IMR-90 (cell line): ENCODE measurements at regions not wholly inside any gene's neighbourhood (a gene's known extent, or its start where the extent isn't known, plus 50 kb on each side); places are given as distances from the start of the nearest gene placed in this dataset.

Experiments used
- ATAC-seq: fragments of 200-7000 bp; cut with Tn5 transposase; 2 replicates; pipeline ENCODE4 v1.9.1; 2020; ENCODE audit warnings: low read depth, mild to moderate bottlenecking, moderate library complexity
- BruUV-seq: library from RNA; stranded (reverse); fragments of 400-500 nt; replicated peaks from 2 replicates; lab custom pipeline; 2021; lab: Mats Ljungman, UMichigan
- CTCF ChIA-PET: fragments of 300-600 bp; formaldehyde crosslinking; extraction: SDS; loops from one replicate; lab custom pipeline; 2021; ENCODE audit warnings: antibody characterized with exemption; lab: Yijun Ruan, JAX
- POLR2A ChIA-PET: fragments of 300-600 bp; sonication (Branson Sonifier 250); formaldehyde crosslinking; loops from one replicate; lab custom pipeline; 2022; ENCODE audit warnings: antibody characterized with exemption; ENCODE audit not compliant: unreplicated experiment; lab: Charles Lee
- DNase-seq: peaks from one replicate; pipeline ENCODE4 v3.0.0; 2013
- H2AFZ ChIP-seq: replicated peaks from 2 replicates; pipeline ENCODE3; 2013; ENCODE audit warnings: low read length, mild to moderate bottlenecking; ENCODE audit not compliant: poor library complexity
- H2AK5ac ChIP-seq: 2 replicates; pipeline ENCODE4 v1.6.1; 2013; ENCODE audit warnings: low read depth, low read length, inconsistent platforms
- H2AK9ac ChIP-seq: replicated peaks from 2 replicates; pipeline ENCODE3; 2013; ENCODE audit warnings: mild to moderate bottlenecking, low read depth, low read length, moderate library complexity; ENCODE audit not compliant: poor library complexity
- H2BK120ac ChIP-seq: 2 replicates; pipeline ENCODE4 v1.6.1; 2013; ENCODE audit warnings: low read depth, low read length, inconsistent platforms
- H2BK15ac ChIP-seq: 3 replicates; pipeline ENCODE4 v1.6.1; 2013; ENCODE audit warnings: low read depth, low read length, inconsistent platforms
- H2BK20ac ChIP-seq: 2 replicates; pipeline ENCODE4 v1.6.1; 2013; ENCODE audit warnings: low read depth, mild to moderate bottlenecking, inconsistent platforms, low read length, moderate library complexity
- H2BK5ac ChIP-seq: 2 replicates; pipeline ENCODE4 v1.6.1; 2013; ENCODE audit warnings: mild to moderate bottlenecking, low read depth, low read length, inconsistent platforms; ENCODE audit not compliant: poor library complexity, severe bottlenecking
- H3K14ac ChIP-seq: replicated peaks from 2 replicates; pipeline ENCODE4 v1.6.1; 2013; ENCODE audit warnings: low read depth, low read length, inconsistent platforms
- H3K18ac ChIP-seq: 2 replicates; pipeline ENCODE4 v1.6.1; 2013; ENCODE audit warnings: low read depth, low read length, control low read depth
- H3K23ac ChIP-seq: 2 replicates; pipeline ENCODE4 v1.6.1; 2013; ENCODE audit warnings: low read depth, low read length, inconsistent platforms
- H3K27ac ChIP-seq: 2 replicates; pipeline ENCODE4 v1.5.1; 2013; ENCODE audit warnings: mild to moderate bottlenecking, control low read depth, low read length; ENCODE audit not compliant: insufficient read depth
- H3K27me3 ChIP-seq: 2 replicates; pipeline ENCODE4 v1.6.1; 2013; ENCODE audit warnings: low read length; ENCODE audit not compliant: control insufficient read depth, insufficient read depth
- H3K36me3 ChIP-seq: 2 replicates; pipeline ENCODE4 v1.6.1; 2013; ENCODE audit warnings: low read length, mixed read lengths; ENCODE audit not compliant: control insufficient read depth, insufficient read depth
- H3K4ac ChIP-seq: 2 replicates; pipeline ENCODE4 v1.6.1; 2013; ENCODE audit warnings: low read depth, low read length, inconsistent platforms
- H3K4me1 ChIP-seq: 2 replicates; pipeline ENCODE4 v1.6.1; 2013; ENCODE audit warnings: low read length, mixed read lengths; ENCODE audit not compliant: control insufficient read depth, insufficient read depth
- H3K4me2 ChIP-seq: 2 replicates; pipeline ENCODE4 v1.6.1; 2013; ENCODE audit warnings: low read depth, mild to moderate bottlenecking, control low read depth, low read length, moderate library complexity
- H3K4me3 ChIP-seq: 2 replicates; pipeline ENCODE4 v1.5.1; 2013; ENCODE audit warnings: low read depth, mild to moderate bottlenecking, control low read depth, low read length, moderate library complexity; ENCODE audit not compliant: insufficient read depth
- H3K56ac ChIP-seq: 2 replicates; pipeline ENCODE4 v1.6.1; 2013; ENCODE audit warnings: low read length, inconsistent platforms; ENCODE audit not compliant: insufficient read depth; ENCODE audit errors: extremely low read depth
- H3K79me1 ChIP-seq, 2 experiments: 2 replicates each; pipeline ENCODE4 v1.6.1; 2013; ENCODE audit warnings: low read length in 2 of 2, inconsistent platforms in 1 of 2, low read depth in 1 of 2
- H3K9ac ChIP-seq: 2 replicates; pipeline ENCODE4 v1.6.1; 2013; ENCODE audit warnings: low read depth, low read length, control low read depth
- H3K9me1 ChIP-seq: 2 replicates; pipeline ENCODE4 v1.6.1; 2013; ENCODE audit warnings: low read length, inconsistent platforms; ENCODE audit not compliant: insufficient read depth
- H3K9me3 ChIP-seq: 2 replicates; pipeline ENCODE4 v1.6.1; 2013; ENCODE audit warnings: low read length; ENCODE audit not compliant: control insufficient read depth, insufficient read depth
- H4K20me1 ChIP-seq: 2 replicates; pipeline ENCODE4 v1.6.1; 2013; ENCODE audit warnings: low read length, inconsistent platforms; ENCODE audit not compliant: insufficient read depth
- H4K5ac ChIP-seq: 2 replicates; pipeline ENCODE4 v1.6.1; 2013; ENCODE audit warnings: mild to moderate bottlenecking, low read depth, low read length, control low read depth
- H4K8ac ChIP-seq, 2 experiments: 2 replicates each; pipeline ENCODE4 v1.6.1; 2013; ENCODE audit warnings: low read depth in 2 of 2, low read length in 2 of 2, control low read depth in 1 of 2, inconsistent platforms in 1 of 2
- H4K91ac ChIP-seq: 2 replicates; pipeline ENCODE4 v1.6.1; 2013; ENCODE audit warnings: low read depth, low read length, inconsistent platforms; ENCODE audit not compliant: insufficient read depth
- BHLHE40 ChIP-seq: fragments of 150-350 bp; IDR thresholded peaks from 2 replicates; pipeline ENCODE4 v1.6.1; 2016; ENCODE audit warnings: mild to moderate bottlenecking, low read depth, low read length
- CHD1 ChIP-seq: IDR thresholded peaks from 2 replicates; pipeline ENCODE4 v1.6.1; 2012; ENCODE audit warnings: low read depth, low read length, improper control_type of control experiment
- FOS ChIP-seq: fragments of 150-350 bp; IDR thresholded peaks from 2 replicates; pipeline ENCODE4 v1.6.1; 2016; ENCODE audit warnings: low read depth, low read length
- MAFK ChIP-seq: IDR thresholded peaks from 2 replicates; pipeline ENCODE4 v1.6.1; 2012; ENCODE audit warnings: low read depth, low read length, improper control_type of control experiment
- MAZ ChIP-seq: IDR thresholded peaks from 2 replicates; pipeline ENCODE4 v1.6.1; 2012; ENCODE audit warnings: low read depth, mild to moderate bottlenecking, low read length, improper control_type of control experiment, moderate library complexity, borderline replicate concordance
- MXI1 ChIP-seq: IDR thresholded peaks from 2 replicates; pipeline ENCODE4 v1.6.1; 2012; ENCODE audit warnings: low read depth, mild to moderate bottlenecking, low read length, moderate library complexity, borderline replicate concordance
- NFE2L2 ChIP-seq: fragments of 150-350 bp; IDR thresholded peaks from 2 replicates; pipeline ENCODE4 v1.6.1; 2016; ENCODE audit warnings: low read depth, mild to moderate bottlenecking, low read length
- POLR2A ChIP-seq: IDR thresholded peaks from 2 replicates; pipeline ENCODE4 v1.6.1; 2012; ENCODE audit warnings: mild to moderate bottlenecking, low read depth, low read length
- RAD21 ChIP-seq: IDR thresholded peaks from 2 replicates; pipeline ENCODE4 v1.6.1; 2012; ENCODE audit warnings: low read length, improper control_type of control experiment
- RFX5 ChIP-seq: IDR thresholded peaks from 2 replicates; pipeline ENCODE4 v1.8.0; 2012; ENCODE audit warnings: low read depth, mild to moderate bottlenecking, low read length, moderate library complexity
- SMC3 ChIP-seq: fragments of 150-350 bp; IDR thresholded peaks from 2 replicates; pipeline ENCODE4 v1.6.1; 2016; ENCODE audit warnings: low read depth, mild to moderate bottlenecking, antibody characterized with exemption, low read length, moderate library complexity
- WGBS, 2 experiments: methylation state at CpG; one replicate each; pipeline versions ENCODE4 v1.1.5 to v1.1.7; 2013; ENCODE audit warnings: missing lambda C conversion rate in 2 of 2; ENCODE audit not compliant: insufficient read length in 1 of 2; ENCODE audit errors: extremely low coverage in 2 of 2; 5-methylcytosine and 5-hydroxymethylcytosine counted together
- dilution Hi-C: fragments of 300-500 bp; cut with HindIII; formaldehyde crosslinking; loops from one replicate; pipeline ENCODE4 v1.14.3; 2018; ENCODE audit warnings: low sequenced_read_pairs; ENCODE audit not compliant: unreplicated experiment
- in situ Hi-C: fragments of 300-500 bp; cut with MboI; formaldehyde crosslinking; loops from 3 replicates; pipeline ENCODE4 v1.14.3; 2019; ENCODE audit warnings: low sequenced_read_pairs, inconsistent platforms, mixed read lengths
- intact Hi-C: fragments of 100-400 bp; cut with micrococcal nuclease; formaldehyde crosslinking; loops from 2 replicates; pipeline ENCODE4 v1.10.0; 2022
- TF ChIP-seq, protein P1 (sequence below): conservative IDR thresholded peaks from 2 replicates; pipeline ENCODE4 v1.5.1; 2012; ENCODE audit warnings: mild to moderate bottlenecking, low read depth, low read length, improper control_type of control experiment
- TF ChIP-seq, protein P2 (sequence below): fragments of 150-350 bp; IDR thresholded peaks from 2 replicates; pipeline ENCODE4 v1.6.1; 2016; ENCODE audit warnings: low read depth, mild to moderate bottlenecking, low read length, moderate library complexity, borderline replicate concordance
- TF ChIP-seq, protein P3 (sequence below): fragments of 150-350 bp; IDR thresholded peaks from 2 replicates; pipeline ENCODE4 v1.6.1; 2017; ENCODE audit warnings: mild to moderate bottlenecking, antibody characterized with exemption, low read length, low read depth

DNA sequence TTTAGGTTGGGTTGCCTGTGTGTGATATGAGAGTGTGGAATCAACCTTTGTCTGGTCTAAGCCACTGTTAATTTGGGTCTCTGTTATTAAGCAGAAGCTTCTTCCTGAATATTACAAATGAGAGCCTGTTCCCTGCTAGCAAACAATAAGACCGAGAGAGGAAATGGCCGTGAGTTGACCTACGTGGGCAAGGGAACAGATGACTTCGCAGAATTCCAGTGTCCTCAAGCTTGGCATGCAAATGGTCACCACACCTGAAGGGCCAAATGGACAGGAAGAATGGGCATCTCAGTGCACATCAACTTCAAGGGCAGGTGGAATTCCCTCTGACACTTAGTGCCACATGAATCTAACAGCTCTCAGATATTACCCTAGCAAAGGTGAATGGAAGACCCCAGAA is 250.8 kb upstream of the FOXF1 start:
- in situ Hi-C loops (no loop called here), intact Hi-C loops (loop anchor here (2.0 to 5.0 kb wide), 2 partner anchors 35 to 138 kb away; no protein-coding TSS in a partner anchor), dilution Hi-C loops (no loop called here)
- Histone ChIP-seq H2BK20ac (peak overlapping the region; percentile 98), H3K23ac (peak overlapping the region; percentile 83), H4K20me1 (no peaks in the 10 kb centered on the region), H2BK120ac (peak overlapping the region; percentile 98), H3K79me1 (peaks cover 0 to 35% of the 10 kb centered on the region in 2 experiments; a peak in 2 of 4 replicates), H3K27ac (peak overlapping the region; percentile 99), H3K14ac (peak overlapping the region; percentile 99), H3K4ac (peak overlapping the region; percentile 99), H4K5ac (peak overlapping the region; percentile 100), H3K9me1 (peaks cover 28% of the 10 kb centered on the region), H2AK9ac (peak overlapping the region; percentile 73), H3K4me1 (peaks cover 23% of the 10 kb centered on the region), H4K91ac (peak overlapping the region; percentile 99), H3K4me3 (no peak overlapping the region), H3K56ac (peak overlapping the region; percentile 79), H3K9me3 (peaks cover 6% of the 10 kb centered on the region), H3K18ac (peak overlapping the region; percentile 91), H4K8ac (peak overlapping the region; percentile 93 to 94), H2AK5ac (peak overlapping the region; percentile 100), H2BK5ac (peak overlapping the region; percentile 100), H3K9ac (peak overlapping the region; percentile 63), H3K4me2 (peak overlapping the region; percentile 62; the same call in 1 of the 2 replicates), H3K36me3 (peaks cover 1% of the 10 kb centered on the region; the same call in 1 of the 2 replicates), H3K27me3 (no peaks in the 10 kb centered on the region), H2AFZ (no peak overlapping the region), H2BK15ac (peak overlapping the region; percentile 100)
- POLR2A ChIA-PET, result interaction anchor here (0.9 to 1.5 kb wide), 5 partner anchors 18 to 251 kb away, joined by 3 to 6 read pairs (median 3); partner anchors contain the start of gene FOXF1
- WGBS, 2 experiments, result 79% methylated on average over 4 of the region's 4 CpGs; no CpG with 5 or more reads in 1 of the 2 experiments
- no peak for DNase-seq
- TF ChIP-seq NFE2L2, result no peak
- no peak for TF ChIP-seq CHD1
- TF ChIP-seq MAZ, result no peak
- TF ChIP-seq, protein P1, sequence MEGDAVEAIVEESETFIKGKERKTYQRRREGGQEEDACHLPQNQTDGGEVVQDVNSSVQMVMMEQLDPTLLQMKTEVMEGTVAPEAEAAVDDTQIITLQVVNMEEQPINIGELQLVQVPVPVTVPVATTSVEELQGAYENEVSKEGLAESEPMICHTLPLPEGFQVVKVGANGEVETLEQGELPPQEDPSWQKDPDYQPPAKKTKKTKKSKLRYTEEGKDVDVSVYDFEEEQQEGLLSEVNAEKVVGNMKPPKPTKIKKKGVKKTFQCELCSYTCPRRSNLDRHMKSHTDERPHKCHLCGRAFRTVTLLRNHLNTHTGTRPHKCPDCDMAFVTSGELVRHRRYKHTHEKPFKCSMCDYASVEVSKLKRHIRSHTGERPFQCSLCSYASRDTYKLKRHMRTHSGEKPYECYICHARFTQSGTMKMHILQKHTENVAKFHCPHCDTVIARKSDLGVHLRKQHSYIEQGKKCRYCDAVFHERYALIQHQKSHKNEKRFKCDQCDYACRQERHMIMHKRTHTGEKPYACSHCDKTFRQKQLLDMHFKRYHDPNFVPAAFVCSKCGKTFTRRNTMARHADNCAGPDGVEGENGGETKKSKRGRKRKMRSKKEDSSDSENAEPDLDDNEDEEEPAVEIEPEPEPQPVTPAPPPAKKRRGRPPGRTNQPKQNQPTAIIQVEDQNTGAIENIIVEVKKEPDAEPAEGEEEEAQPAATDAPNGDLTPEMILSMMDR, result no peak
- no peak for TF ChIP-seq POLR2A
- TF ChIP-seq, protein P2, sequence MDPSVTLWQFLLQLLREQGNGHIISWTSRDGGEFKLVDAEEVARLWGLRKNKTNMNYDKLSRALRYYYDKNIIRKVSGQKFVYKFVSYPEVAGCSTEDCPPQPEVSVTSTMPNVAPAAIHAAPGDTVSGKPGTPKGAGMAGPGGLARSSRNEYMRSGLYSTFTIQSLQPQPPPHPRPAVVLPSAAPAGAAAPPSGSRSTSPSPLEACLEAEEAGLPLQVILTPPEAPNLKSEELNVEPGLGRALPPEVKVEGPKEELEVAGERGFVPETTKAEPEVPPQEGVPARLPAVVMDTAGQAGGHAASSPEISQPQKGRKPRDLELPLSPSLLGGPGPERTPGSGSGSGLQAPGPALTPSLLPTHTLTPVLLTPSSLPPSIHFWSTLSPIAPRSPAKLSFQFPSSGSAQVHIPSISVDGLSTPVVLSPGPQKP, result no peak
- TF ChIP-seq MXI1, result no peak
- TF ChIP-seq, protein P3, sequence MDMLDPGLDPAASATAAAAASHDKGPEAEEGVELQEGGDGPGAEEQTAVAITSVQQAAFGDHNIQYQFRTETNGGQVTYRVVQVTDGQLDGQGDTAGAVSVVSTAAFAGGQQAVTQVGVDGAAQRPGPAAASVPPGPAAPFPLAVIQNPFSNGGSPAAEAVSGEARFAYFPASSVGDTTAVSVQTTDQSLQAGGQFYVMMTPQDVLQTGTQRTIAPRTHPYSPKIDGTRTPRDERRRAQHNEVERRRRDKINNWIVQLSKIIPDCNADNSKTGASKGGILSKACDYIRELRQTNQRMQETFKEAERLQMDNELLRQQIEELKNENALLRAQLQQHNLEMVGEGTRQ, result no peak
- no peak for TF ChIP-seq BHLHE40
- TF ChIP-seq MAFK, result no peak
- no peak for TF ChIP-seq RFX5
- no peak for TF ChIP-seq FOS
- TF ChIP-seq SMC3, result no peak
- TF ChIP-seq RAD21, result no peak
- BruUV-seq, result no TSS peak
- ATAC-seq, result no peak
- CTCF ChIA-PET, result no interaction called here
